NCI-H524 (cell line): ENCODE measurements at regions not wholly inside any gene's neighbourhood (a gene's known extent, or its start where the extent isn't known, plus 50 kb on each side); places are given as distances from the start of the nearest gene placed in this dataset.
"Not testable (repeated sequence)": the region's sequence is repeated elsewhere in the genome, so short reads cannot be mapped to it uniquely, and the experiment has no call there.

Experiments
- DNase-seq, 2 experiments: peaks; one replicate each; lab custom pipeline; 2025; lab: John Stamatoyannopoulos, UW

DNA sequence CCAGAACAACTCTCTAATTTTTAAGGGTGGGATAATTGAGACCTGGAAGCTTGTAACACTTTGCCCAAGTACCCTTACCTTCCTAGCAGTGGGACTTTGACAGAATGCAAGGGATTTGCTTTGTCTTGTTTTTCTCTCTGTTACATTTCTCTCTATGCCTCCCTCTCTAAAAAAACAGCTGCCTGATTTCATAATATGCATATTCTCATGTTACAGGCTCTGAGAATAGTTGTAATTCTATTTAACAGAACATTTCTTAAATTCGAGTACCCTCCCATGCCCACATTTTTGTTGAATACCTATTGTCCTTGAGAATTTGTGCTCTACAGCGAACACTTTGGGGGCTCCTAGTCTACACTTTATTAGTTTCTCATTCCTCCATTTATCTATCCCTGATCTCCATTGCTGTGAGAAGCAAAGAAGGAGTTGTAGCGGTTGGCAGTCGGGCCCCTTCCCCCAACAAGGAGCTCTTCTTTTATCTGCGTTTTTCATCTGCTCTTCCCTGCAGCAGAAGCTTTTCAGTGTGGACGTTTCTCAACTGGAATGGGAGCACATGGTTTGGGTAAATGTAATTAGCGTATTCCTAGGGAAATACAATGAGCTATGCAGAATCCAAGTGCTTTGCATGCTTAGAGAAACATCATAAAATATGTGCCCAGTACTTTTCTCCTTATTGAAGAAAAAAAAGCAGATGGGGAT lies 117.7 kb upstream of the CCDC90B start:
- DNase-seq: peak; percentile 52 to 77

DNA sequence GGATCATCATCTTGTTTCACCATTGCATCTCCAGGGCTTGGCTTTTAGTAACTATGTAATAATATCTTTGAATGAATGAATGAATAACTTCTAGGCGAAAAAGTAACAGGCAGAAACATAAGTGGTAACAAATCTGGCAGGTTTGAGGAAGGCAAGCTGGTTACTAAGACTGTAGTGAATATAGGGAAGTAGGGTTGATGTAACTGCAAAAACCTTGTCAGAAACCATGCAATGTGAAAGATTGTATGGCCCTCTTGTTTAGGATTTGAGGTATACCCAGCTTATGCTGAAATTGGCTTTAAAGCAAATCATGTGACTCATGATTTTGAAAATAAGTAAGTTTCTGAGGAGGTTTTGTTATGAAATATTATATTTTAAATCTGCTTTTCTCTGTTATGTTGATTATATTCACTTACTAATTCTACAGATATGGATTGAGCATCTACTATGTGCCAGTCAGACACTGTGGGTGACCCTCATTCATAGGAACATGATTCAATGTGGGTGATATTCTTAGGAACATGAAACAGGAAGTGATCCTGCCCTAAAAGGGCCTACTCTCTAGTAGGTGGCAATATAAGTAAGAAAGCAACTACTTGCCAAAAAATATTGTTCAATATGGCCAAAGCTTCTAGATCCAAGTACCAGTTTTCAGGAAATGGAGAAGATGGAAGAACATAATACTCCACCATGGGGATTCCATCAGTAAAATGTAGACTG lies 115.5 kb upstream of the CCDC90B start:
- DNase-seq: no peak

DNA sequence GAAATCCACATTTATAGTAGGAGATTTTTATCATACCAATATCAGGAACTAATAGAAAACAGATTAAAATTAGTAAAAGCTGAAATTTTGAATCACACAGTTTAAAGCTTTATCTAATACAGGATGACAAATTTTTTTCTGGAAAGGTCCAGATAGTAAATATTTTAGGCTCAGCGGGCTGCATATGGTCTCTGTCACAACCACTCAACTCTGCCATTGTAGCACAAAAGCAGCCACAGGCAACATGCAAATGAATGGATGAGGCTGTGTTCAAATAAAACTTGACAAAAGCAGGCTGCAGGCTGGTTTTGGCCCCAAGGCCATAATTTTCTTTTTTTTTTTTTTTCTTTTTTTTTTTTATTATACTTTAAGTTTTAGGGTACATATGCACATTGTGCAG lies 108.2 kb upstream of the CCDC90B start:
- DNase-seq: no peak

DNA sequence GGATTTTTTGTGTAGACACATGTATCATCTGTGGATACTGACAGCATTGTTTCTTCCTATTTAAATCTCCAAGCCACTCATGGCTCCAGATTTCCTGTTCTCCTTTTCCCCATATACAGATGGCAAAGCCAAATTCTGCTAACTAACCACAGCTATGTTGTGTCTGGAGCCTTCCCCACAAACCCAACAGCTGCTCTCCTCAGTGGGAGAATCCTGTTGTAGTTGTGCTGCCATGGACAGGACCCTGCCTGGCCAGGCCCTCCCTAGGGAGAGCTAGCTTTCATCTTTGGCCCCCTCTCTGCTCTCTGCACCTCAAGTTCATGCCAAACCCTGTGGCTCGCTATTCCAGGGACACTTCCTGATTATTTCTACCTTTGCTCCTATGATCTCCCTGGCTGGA lies 106.4 kb upstream of the CCDC90B start:
- no peak for DNase-seq

DNA sequence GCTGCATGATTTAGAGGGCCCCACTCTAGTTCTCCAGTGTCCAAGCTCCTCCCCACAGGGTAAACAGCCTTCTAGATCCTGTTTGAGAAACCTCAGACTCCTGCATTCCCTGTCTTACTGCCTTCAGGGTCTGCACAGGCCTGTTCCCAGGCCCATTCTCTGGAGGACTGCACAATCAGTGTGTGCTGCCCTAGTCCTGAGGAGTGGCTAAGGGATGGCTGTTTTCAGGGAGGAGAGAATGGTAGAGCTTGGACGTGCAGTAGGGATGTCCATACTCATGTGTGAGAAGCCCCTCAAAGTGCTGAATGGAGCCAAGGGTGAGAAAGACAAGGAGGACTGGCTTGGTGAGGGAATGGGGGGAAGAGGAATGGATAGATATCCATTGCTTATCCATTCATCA lies 103.8 kb upstream of the CCDC90B start:
- DNase-seq: no peak

DNA sequence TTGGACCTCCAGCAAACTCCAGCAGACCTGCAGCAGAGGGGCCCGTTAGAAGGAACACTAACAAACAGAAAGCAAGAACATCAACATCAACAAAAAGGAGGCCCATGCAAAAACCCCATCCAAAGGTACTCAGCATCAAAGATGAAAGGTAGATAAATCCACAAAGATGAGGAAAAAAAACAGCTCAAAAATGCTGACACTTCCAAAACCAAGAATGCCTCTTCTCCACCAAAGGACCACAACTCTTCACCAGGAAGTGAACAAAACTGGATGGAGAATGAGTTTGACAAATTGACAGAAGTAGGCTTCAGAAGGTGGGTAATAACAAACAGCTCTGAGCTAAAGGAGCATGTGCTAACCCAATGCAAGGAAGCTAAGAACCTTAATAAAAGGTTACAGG lies 97.7 kb upstream of the CCDC90B start:
- not testable (repeated sequence) for DNase-seq

DNA sequence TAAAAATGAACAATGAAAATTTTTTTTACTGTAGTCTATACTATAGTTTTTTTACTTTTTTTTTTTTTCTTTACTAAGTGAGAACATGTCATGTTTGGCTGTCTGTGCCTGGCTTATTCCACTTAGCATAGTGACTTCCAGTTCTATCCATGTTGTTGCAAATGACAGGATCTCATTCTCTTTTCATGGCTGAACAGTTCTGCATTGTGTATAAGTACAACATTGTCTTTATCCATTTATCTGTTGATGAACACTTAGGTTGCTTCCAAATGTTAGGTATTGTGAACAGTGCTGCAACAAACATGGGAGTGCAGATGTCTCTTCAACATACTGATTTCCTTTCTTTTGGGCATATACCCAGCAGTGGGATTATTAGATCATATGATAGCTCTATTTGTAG lies 88.1 kb upstream of the CCDC90B start:
- DNase-seq: no peak

DNA sequence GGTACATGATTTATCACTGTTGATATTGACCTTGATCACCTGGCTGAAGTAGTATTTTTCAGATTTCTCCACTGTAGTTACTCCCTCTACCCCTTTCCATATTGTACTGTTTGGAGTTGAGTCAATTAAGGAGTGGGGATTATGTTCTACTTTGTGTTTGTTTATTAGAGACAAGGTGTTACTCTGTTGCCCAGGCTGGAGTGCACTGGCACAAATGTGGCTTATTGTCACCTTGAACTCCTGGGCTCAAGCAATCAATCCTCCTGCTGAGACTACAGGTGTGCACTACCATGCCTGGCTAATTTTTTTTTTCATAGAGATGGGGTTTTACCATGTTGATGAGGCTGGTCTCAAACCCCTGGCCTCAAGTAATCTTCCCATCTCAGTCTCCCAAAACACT lies 85.3 kb upstream of the CCDC90B start:
- no peak for DNase-seq

DNA sequence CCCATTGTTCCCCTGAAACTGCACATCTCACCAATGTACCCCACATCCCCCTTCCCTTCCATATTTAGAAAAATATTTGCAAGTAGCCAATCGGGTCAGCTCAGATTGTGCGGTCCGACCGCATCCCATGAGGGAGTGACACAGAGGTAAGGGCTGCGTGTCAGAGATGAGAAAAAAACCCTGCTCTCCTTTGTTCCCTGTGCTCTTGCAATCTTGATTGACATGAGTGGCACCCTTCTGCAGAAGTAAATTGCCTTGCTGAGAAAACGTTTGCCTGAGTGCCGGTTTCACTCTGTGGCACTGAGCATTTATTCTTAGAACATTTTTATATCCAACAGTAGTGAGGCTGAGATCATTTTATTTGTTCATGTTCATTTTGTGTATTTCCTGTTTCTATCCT lies 81.6 kb upstream of the CCDC90B start:
- no peak for DNase-seq

DNA sequence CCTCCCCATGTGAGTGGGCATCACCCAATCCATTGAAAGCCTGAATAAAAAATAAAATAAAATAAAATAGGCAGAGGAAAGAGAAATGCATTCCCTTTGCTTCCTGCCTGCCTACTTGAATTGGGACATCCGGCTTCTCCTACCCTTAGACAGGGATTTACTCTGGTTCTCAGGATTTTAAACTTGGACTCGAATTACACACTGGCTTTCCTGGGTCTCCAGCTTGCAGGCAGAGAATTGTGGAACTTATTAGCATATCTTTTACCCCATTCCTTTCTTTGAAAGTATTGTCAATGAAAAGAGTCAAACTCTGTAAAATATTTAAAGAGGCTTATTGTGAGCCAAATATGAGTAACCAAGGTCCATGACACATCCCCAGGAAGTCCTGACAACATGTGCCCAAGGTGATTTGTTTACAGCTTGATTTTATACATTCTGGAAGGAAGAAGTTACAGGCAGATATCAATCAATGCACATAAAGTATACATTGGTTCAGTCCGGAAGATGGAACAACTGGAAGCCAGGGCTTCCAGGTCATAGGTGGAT lies 78.4 kb upstream of the CCDC90B start:
- no peak for DNase-seq

DNA sequence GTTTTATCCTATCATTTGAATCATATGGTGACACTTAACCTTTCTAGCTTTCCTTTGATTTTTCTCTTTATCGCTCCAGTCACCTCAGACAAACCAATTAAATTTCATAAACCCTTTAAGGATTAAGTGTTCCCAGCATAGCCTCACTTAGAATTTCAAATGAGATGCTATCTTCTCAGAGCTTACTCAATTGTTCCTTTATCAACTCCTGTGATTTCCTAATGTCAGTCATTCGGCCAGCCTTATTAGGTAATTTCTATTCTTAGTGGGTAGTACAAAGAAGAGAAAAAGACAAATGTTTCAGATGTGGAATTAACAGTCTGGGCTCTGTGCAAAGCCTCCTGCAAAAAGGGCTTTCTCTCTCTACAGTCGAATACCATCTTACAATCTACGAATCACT lies 77.1 kb upstream of the CCDC90B start:
- DNase-seq: no peak

DNA sequence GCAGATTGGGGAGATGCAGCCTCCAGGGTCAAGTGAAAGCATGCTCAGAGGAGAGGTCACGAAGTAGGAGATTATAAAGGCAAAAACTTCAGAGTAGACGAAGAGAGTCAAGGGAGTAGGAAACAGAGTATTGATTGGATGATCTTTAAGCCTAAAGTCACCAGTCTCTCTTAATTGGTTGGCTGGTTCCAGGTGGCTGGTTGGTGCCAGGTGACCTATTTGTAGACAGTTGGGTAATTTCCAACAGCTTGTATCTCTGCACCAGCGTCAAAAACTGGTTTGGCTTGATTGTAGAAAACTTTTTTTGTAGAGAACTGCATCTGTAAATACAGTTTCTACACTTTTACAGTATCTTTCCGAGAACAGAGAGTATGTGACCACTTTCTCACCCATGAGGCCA lies 75.7 kb upstream of the CCDC90B start:
- DNase-seq: no peak

DNA sequence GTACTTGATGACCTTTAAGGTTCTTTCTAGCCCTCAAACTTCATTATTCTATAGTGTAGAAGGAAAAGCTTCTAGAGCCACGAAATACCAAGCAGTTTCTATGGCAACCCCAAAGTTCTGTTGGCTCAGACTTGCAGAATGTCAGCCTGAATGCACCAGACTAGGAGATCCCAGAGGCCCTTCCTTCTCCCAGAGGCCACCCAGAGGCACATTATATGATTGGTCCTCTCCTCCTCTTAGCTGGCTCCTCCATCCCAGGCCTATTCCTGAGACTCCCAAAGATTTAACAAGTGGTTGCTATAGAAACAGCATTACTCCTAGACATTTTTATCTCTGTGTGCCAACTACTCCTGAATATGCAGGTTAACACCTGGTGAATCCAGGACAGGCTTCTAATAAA lies 69.2 kb upstream of the CCDC90B start:
- DNase-seq: peak in 1 of 2 experiments; percentile 90

DNA sequence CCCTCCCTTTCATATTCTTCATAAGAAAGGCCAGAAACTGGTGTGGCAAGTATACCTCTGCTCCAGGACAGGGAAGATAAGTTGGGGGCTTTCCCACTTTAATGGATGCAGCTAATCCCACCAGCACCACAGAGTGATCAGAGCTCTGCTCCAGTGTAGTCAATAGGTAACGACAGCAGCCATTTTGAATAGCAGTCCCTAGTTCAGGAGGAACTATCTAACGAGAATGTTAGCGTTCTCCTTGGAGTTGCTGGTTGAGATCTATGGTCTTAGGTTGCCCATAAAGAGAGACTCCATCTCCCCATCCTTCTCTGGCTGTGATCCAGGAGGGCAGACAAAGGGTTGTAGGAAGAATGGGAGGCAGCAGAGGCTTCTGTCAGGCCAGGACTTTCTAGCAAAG lies 64.0 kb upstream of the CCDC90B start:
- no peak for DNase-seq

DNA sequence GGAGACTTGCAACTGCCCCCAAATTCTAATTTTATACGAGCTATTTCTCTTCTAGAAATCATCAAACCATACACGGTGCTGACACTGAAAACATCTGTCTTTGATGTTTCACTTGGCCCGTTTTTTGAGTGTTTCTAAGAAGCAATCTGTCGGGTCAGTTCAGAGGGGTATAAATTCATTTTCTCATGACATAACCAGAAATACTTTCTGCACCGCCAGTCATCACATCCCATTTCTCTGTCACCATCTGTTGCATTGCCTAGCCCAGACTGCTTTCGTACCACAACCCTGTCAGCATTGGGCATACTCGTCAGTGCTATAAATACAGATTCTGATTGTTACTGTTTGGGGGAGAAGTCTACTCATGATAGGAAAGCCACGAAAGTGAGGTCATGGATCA lies 63.1 kb upstream of the CCDC90B start:
- peak; percentile 60 to 85 for DNase-seq

DNA sequence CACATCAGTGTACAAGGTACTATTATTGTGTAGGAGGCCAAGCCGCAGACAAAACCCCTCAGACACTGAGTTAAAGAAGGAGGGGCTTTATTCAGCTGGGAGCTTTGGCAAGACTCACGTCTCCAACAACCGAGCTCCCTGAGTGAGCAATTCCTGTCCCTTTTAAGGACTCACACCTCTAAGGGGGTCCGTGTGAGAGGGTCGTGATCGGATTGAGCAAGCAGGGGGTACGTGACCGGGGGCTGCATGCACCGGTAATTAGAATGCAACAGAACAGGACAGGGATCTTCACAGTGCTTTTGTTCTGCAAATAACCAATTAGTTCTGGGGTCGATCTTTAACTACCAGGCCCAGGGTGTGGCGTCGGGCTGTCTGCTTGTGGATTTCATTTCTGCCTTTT lies 60.5 kb upstream of the CCDC90B start:
- DNase-seq: not testable (repeated sequence)

DNA sequence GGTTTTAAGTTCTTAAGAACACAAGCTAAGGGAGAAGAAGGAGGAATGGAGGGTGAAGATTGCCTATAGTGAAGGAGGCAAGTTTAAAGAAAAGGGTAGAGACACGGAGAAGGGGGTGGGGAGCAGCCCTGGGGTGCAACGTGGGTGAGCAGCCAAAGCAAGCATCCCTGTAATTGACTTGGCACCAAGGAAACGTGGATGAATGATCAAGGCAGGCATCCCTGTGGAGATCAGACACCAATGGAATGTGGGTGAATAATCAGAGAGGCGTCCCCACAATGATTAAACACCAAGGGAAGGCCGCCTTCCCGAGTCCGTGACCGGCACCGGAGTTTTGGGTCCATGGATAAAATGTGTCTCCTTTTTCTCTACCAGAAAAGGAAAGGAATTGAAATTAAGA lies 58.4 kb upstream of the CCDC90B start:
- not testable (repeated sequence) for DNase-seq

DNA sequence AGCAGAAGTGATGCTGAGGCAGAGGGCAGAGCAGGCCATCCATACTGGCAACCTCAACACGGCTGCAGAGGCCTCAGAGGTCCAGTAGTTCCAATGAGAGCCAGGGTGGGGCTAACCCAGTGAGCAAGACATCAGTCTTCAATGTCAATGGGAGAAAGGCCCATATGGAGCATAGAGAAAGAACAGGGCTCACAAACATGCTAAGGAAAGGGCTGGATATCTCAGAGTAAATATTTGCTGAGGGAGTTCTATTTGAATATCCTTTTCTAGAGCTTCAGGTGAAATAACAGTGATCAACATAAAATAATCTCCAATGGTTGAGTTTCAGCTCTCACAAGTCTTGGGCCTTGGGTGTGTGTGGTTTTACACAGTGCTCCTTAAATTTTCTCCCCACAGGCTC lies 50.8 kb upstream of the CCDC90B start:
- no peak for DNase-seq
